ENCODE measurements at regions not wholly inside any gene's neighbourhood (a gene's known extent, or its start where the extent isn't known, plus 50 kb on each side); places are given as distances from the start of the nearest gene placed in this dataset.

DNA sequence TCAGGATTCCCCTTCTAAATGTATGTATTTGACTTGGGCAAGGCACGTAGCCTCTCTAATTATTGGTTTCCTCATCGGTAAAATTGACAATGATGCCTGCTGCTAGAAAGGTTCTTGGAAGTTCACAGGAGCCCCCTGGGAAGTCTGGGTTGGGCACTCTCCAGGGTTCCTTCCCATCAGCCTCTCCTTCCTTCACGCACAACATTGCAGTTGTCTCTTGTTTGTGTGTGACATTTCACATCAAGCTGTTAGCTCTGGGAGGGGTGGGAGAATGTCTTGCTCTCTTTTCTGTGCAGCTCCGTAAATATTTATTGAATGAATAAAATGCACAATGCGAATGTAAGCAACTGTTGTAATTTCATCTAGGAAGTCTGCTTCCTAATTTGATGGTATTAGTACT, 153.2 kb upstream of the PRICKLE1 start:
- TF ChIP-seq SRF (IDR thresholded peaks at IDR 0.05; ENCODE audit: low read depth) (no peak), CEBPB (IDR thresholded peaks at IDR 0.05; ENCODE audit: low read depth) (no peak), ZNF274 (IDR thresholded peaks at IDR 0.05; ENCODE audit: low read depth, low read length) (no peak), EZH2phosphoT487 (IDR thresholded peaks at IDR 0.05; ENCODE audit: borderline replicate concordance) (no peak)
- TF ChIP-seq, protein P1, sequence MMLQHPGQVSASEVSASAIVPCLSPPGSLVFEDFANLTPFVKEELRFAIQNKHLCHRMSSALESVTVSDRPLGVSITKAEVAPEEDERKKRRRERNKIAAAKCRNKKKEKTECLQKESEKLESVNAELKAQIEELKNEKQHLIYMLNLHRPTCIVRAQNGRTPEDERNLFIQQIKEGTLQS (IDR thresholded peaks at IDR 0.05) = no peak
- H3K4me3 ChIP-seq (replicated peaks in 1 of 2; ENCODE audit: low read depth in 1 of 2, low read length in 2 of 2) = no peak overlapping the region
- no peak overlapping the region for H3K4me2 ChIP-seq (ENCODE audit: low read length)
- no peaks in the 10 kb centered on the region for H3K79me2 ChIP-seq (ENCODE audit: insufficient read depth, low read length)
- ChIA-PET CTCF (no interaction called here), RAD21 (ENCODE audit: low non-redundant PET in 1 of 2, low total read pairs in 2 of 2, uncharacterized antibody in 2 of 2, unreplicated experiment in 2 of 2) (no interaction called here), POLR2A (no interaction called here)
- H3K9me2 ChIP-seq (ENCODE audit: insufficient read depth) = no peaks in the 10 kb centered on the region
- DNase-seq (ENCODE audit: low read depth, low spot score) (no peak), ATAC-seq (no peak)
- no peak overlapping the region for H2AFZ ChIP-seq (ENCODE audit: low read depth, low read length, poor library complexity, severe bottlenecking)
- H3K27ac ChIP-seq (ENCODE audit: low read depth, low read length) = no peak overlapping the region
- peaks cover 0 to 16% of the 10 kb centered on the region in 2 experiments; a peak in 1 of 4 replicates for H3K4me1 ChIP-seq (ENCODE audit: control insufficient read depth in 1 of 2, insufficient read depth in 2 of 2, low read length in 2 of 2)
- H3K36me3 ChIP-seq (ENCODE audit: control insufficient read depth in 1 of 2, insufficient read depth in 2 of 2, low read length in 2 of 2) = no peaks in the 10 kb centered on the region
- H4K20me1 ChIP-seq (ENCODE audit: insufficient read depth) = no peaks in the 10 kb centered on the region
- no peaks in the 10 kb centered on the region for H3K27me3 ChIP-seq (ENCODE audit: insufficient read depth, low read length)
- no peaks in the 10 kb centered on the region for H3K9me3 ChIP-seq (ENCODE audit: control insufficient read depth in 1 of 2, insufficient read depth in 1 of 2, low read depth in 1 of 2, low read length in 2 of 2)
- intact Hi-C loops (cut with micrococcal nuclease) = no loop called here
- no TSS peak for BruUV-seq (replicated peaks)
- no peak overlapping the region for H3K9ac ChIP-seq (ENCODE audit: low read length)

- ChIA-PET RAD21 (ENCODE audit: low non-redundant PET in 1 of 2, low total read pairs in 2 of 2, uncharacterized antibody in 2 of 2, unreplicated experiment in 2 of 2) (no interaction called here), POLR2A (no interaction called here), CTCF (no interaction called here)
- Histone ChIP-seq H3K9ac (ENCODE audit: low read length) (no peak overlapping the region), H3K27ac (ENCODE audit: low read depth, low read length) (no peak overlapping the region), H3K4me2 (ENCODE audit: low read length) (no peak overlapping the region), H3K4me3 (replicated peaks in 1 of 2; ENCODE audit: low read depth in 1 of 2, low read length in 2 of 2) (no peak overlapping the region), H4K20me1 (ENCODE audit: insufficient read depth) (no peaks in the 10 kb centered on the region), H2AFZ (ENCODE audit: low read depth, low read length, poor library complexity, severe bottlenecking) (no peak overlapping the region), H3K9me2 (ENCODE audit: insufficient read depth) (no peaks in the 10 kb centered on the region), H3K36me3 (ENCODE audit: control insufficient read depth in 1 of 2, insufficient read depth in 2 of 2, low read length in 2 of 2) (no peaks in the 10 kb centered on the region), H3K9me3 (ENCODE audit: control insufficient read depth in 1 of 2, insufficient read depth in 1 of 2, low read depth in 1 of 2, low read length in 2 of 2) (no peaks in the 10 kb centered on the region), H3K27me3 (ENCODE audit: insufficient read depth, low read length) (no peaks in the 10 kb centered on the region), H3K4me1 (ENCODE audit: control insufficient read depth in 1 of 2, insufficient read depth in 2 of 2, low read length in 2 of 2) (peaks cover 0 to 16% of the 10 kb centered on the region in 2 experiments; a peak in 1 of 4 replicates), H3K79me2 (ENCODE audit: insufficient read depth, low read length) (no peaks in the 10 kb centered on the region)
- no TSS peak for BruUV-seq (replicated peaks)
- no peak for DNase-seq (ENCODE audit: low read depth, low spot score)
- ATAC-seq = no peak
- TF ChIP-seq SIN3A (IDR thresholded peaks at IDR 0.05; ENCODE audit: low read depth) (no peak), YY1 (IDR thresholded peaks at IDR 0.05; ENCODE audit: extremely low read depth, insufficient replicate concordance, low read depth, low read length) (no peak), TCF7L2 (IDR thresholded peaks at IDR 0.05; ENCODE audit: borderline replicate concordance, extremely low read depth, insufficient read depth, insufficient read length) (no peak), EZH2phosphoT487 (IDR thresholded peaks at IDR 0.05; ENCODE audit: borderline replicate concordance) (no peak), POLR2AphosphoS5 (IDR thresholded peaks at IDR 0.05; ENCODE audit: low read depth, low read length) (no peak), JUND (IDR thresholded peaks at IDR 0.05) (no peak), ELF1 (IDR thresholded peaks at IDR 0.05; ENCODE audit: borderline replicate concordance, low read depth) (no peak), ZNF274 (IDR thresholded peaks at IDR 0.05; ENCODE audit: low read depth, low read length) (no peak)
- TF ChIP-seq, protein P2, sequence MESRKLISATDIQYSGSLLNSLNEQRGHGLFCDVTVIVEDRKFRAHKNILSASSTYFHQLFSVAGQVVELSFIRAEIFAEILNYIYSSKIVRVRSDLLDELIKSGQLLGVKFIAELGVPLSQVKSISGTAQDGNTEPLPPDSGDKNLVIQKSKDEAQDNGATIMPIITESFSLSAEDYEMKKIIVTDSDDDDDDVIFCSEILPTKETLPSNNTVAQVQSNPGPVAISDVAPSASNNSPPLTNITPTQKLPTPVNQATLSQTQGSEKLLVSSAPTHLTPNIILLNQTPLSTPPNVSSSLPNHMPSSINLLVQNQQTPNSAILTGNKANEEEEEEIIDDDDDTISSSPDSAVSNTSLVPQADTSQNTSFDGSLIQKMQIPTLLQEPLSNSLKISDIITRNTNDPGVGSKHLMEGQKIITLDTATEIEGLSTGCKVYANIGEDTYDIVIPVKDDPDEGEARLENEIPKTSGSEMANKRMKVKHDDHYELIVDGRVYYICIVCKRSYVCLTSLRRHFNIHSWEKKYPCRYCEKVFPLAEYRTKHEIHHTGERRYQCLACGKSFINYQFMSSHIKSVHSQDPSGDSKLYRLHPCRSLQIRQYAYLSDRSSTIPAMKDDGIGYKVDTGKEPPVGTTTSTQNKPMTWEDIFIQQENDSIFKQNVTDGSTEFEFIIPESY (IDR thresholded peaks at IDR 0.05; ENCODE audit: extremely low read depth, insufficient replicate concordance, low read length) = no peak
- TF ChIP-seq, protein P3, sequence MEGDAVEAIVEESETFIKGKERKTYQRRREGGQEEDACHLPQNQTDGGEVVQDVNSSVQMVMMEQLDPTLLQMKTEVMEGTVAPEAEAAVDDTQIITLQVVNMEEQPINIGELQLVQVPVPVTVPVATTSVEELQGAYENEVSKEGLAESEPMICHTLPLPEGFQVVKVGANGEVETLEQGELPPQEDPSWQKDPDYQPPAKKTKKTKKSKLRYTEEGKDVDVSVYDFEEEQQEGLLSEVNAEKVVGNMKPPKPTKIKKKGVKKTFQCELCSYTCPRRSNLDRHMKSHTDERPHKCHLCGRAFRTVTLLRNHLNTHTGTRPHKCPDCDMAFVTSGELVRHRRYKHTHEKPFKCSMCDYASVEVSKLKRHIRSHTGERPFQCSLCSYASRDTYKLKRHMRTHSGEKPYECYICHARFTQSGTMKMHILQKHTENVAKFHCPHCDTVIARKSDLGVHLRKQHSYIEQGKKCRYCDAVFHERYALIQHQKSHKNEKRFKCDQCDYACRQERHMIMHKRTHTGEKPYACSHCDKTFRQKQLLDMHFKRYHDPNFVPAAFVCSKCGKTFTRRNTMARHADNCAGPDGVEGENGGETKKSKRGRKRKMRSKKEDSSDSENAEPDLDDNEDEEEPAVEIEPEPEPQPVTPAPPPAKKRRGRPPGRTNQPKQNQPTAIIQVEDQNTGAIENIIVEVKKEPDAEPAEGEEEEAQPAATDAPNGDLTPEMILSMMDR (IDR thresholded peaks at IDR 0.05 in 2 of 3, conservative IDR thresholded peaks at IDR 0.05 in 1 of 3; ENCODE audit: borderline replicate concordance in 1 of 3, insufficient read depth in 1 of 3, low read depth in 2 of 3, low read length in 2 of 3) = no peak
- intact Hi-C loops (cut with micrococcal nuclease) = no loop called here
Measured at GRCh38 chr12:42741771-42742510, 152.4 kb upstream of the PRICKLE1 start.
